GM23338 (cell line): ENCODE measurements at regions not wholly inside any gene's neighbourhood (a gene's known extent, or its start where the extent isn't known, plus 50 kb on each side); places are given as distances from the start of the nearest gene placed in this dataset.

Source experiments
- ATAC-seq: fragments of 200-7000 bp; cut with Tn5 transposase; 3 replicates; pipeline ENCODE4 v1.9.1; 2020
- DNase-seq: peaks from one replicate; pipeline ENCODE4 v3.0.0-alpha.2; 2015; ENCODE audit warnings: low spot score
- H2AFZ ChIP-seq: fragments of 200-600 bp; sonication (generic); 2 replicates; pipeline ENCODE4 v1.8.0; 2016; ENCODE audit warnings: antibody characterized with exemption, mild to moderate bottlenecking, moderate library complexity
- H3F3A ChIP-seq: fragments of 200-600 bp; sonication (generic); replicated peaks from 2 replicates; pipeline ENCODE4 v1.8.0; 2017; ENCODE audit warnings: antibody characterized with exemption, mixed run types, low read depth
- H3K27ac ChIP-seq: fragments of 200-600 bp; sonication (generic); 2 replicates; pipeline ENCODE4 v1.6.1; 2016; ENCODE audit warnings: low read depth
- H3K27me3 ChIP-seq: fragments of 200-600 bp; sonication (generic); 2 replicates; pipeline ENCODE4 v1.8.0; 2016; ENCODE audit warnings: mild to moderate bottlenecking, mixed run types, moderate library complexity; ENCODE audit not compliant: insufficient read depth
- H3K36me3 ChIP-seq: fragments of 200-600 bp; sonication (generic); 2 replicates; pipeline ENCODE4 v1.8.0; 2016; ENCODE audit warnings: mild to moderate bottlenecking; ENCODE audit not compliant: insufficient read depth
- H3K4me1 ChIP-seq: fragments of 200-600 bp; sonication (generic); 2 replicates; pipeline ENCODE4 v1.8.0; 2016; ENCODE audit warnings: mild to moderate bottlenecking, moderate library complexity; ENCODE audit not compliant: insufficient read depth
- H3K4me2 ChIP-seq: fragments of 200-600 bp; sonication (generic); 2 replicates; pipeline ENCODE4 v1.7.1; 2017; ENCODE audit warnings: mixed run types
- H3K4me3 ChIP-seq: fragments of 200-600 bp; sonication (generic); 2 replicates; pipeline ENCODE4 v1.6.1; 2016; ENCODE audit warnings: mixed run types
- H3K79me2 ChIP-seq: fragments of 200-600 bp; sonication (generic); replicated peaks from 2 replicates; pipeline ENCODE4 v1.8.0; 2017; ENCODE audit warnings: mild to moderate bottlenecking; ENCODE audit not compliant: insufficient read depth
- H3K9me2 ChIP-seq: fragments of 200-600 bp; sonication (generic); 2 replicates; pipeline ENCODE4 v1.8.0; 2017; ENCODE audit not compliant: insufficient read depth
- H4K20me1 ChIP-seq: fragments of 200-600 bp; sonication (generic); replicated peaks from 2 replicates; pipeline ENCODE4 v1.8.0; 2017; ENCODE audit warnings: mild to moderate bottlenecking; ENCODE audit not compliant: insufficient read depth
- H3K27ac Mint-ChIP-seq: 2 replicates; pipeline ENCODE4 v1.8.0; 2020; ENCODE audit warnings: inconsistent platforms, mild to moderate bottlenecking, moderate library complexity, mixed read lengths
- H3K27me3 Mint-ChIP-seq: 3 replicates; pipeline ENCODE4 v1.8.0; 2022; ENCODE audit warnings: low read depth, mild to moderate bottlenecking, moderate library complexity, mixed read lengths, inconsistent platforms; ENCODE audit not compliant: insufficient read depth, poor library complexity
- H3K36me3 Mint-ChIP-seq: 3 replicates; pipeline ENCODE4 v1.8.0; 2021; ENCODE audit warnings: low read depth, mild to moderate bottlenecking, inconsistent platforms, moderate library complexity, mixed read lengths
- H3K4me1 Mint-ChIP-seq: 3 replicates; pipeline ENCODE4 v1.8.0; 2020; ENCODE audit warnings: mild to moderate bottlenecking, inconsistent platforms, mixed read lengths
- H3K4me3 Mint-ChIP-seq: 3 replicates; pipeline ENCODE4 v1.8.0; 2021; ENCODE audit warnings: moderate library complexity, mild to moderate bottlenecking, inconsistent platforms, mixed read lengths
- H3K9me3 Mint-ChIP-seq: 3 replicates; pipeline ENCODE4 v1.8.0; 2020; ENCODE audit warnings: moderate library complexity, mild to moderate bottlenecking, inconsistent platforms, mixed read lengths
- EZH2 ChIP-seq: fragments of 200-600 bp; sonication (generic); IDR thresholded peaks from one replicate; pipeline ENCODE4 v1.8.0; 2017; ENCODE audit warnings: antibody characterized with exemption, mild to moderate bottlenecking, low read depth; ENCODE audit not compliant: unreplicated experiment
- JUNB ChIP-seq: IDR thresholded peaks from one replicate; pipeline ENCODE4 v1.6.1; 2016; ENCODE audit warnings: antibody characterized with exemption; ENCODE audit not compliant: unreplicated experiment
- NANOG ChIP-seq: IDR thresholded peaks from 2 replicates; pipeline ENCODE4 v1.6.1; 2016; ENCODE audit warnings: antibody characterized with exemption, borderline replicate concordance
- POLR2AphosphoS5 ChIP-seq: IDR thresholded peaks from 2 replicates; pipeline ENCODE4 v1.6.1; 2016; ENCODE audit warnings: antibody characterized with exemption, low read depth
- STAT1 ChIP-seq: IDR thresholded peaks from one replicate; pipeline ENCODE4 v1.6.1; 2016; ENCODE audit warnings: antibody characterized with exemption; ENCODE audit not compliant: unreplicated experiment
- ZNF114 ChIP-seq: fragments of 250-450 bp; sonication (Bioruptor Pico); IDR thresholded peaks from 2 replicates; pipeline ENCODE4 v1.5.0; 2020; ENCODE audit warnings: mild to moderate bottlenecking, moderate library complexity
- ZNF331 ChIP-seq: fragments of 250-450 bp; sonication (Bioruptor Pico); IDR thresholded peaks from 2 replicates; pipeline ENCODE4 v1.5.0; 2020; ENCODE audit warnings: low read depth, mild to moderate bottlenecking, moderate library complexity
- TF ChIP-seq, protein P1 (sequence below), 2 experiments: fragments of 200-600 bp in 1 of 2; sonication (generic) in 1 of 2; conservative IDR thresholded peaks; 2 replicates each; pipeline versions ENCODE4 v1.5.1 to v1.6.1; 2016 to 2017; ENCODE audit warnings: antibody characterized with exemption in 2 of 2, low read depth in 2 of 2, mild to moderate bottlenecking in 2 of 2, moderate library complexity in 1 of 2
- TF ChIP-seq, protein P2 (sequence below): IDR thresholded peaks from one replicate; pipeline ENCODE4 v1.6.1; 2018; ENCODE audit warnings: antibody characterized with exemption; ENCODE audit not compliant: unreplicated experiment

DNA sequence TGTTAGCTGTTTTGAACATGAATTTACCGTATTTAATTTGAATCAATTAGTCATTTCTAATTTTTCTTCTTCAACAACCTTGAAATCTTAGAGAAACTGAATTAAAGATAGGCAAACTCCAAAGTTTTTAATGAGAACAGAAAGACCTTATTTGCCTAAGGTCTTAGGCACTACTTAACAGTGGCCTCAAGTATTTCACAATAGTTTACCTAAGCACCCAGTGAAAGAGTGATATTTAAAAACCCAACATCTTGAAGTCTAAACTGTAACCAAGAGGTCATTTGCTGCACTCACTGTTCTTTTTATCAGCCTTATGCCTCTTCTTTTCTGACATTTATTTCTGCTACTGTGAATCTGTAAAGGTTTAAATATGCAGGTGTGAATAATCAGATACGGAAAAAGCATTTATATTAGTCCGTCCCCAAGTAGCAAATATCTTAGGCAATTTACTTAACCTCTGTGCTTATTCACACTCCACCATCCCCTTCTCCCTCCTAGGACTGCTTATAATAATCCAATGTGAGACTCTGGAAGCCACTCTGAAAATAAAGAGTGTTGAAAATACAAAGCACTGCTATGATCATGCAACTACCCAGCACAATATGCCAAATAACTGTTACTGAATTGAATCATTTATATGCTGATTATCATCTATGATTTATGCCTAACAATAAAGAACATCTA, 105.7 kb downstream of the ELAPOR2 start (continued):
- TF ChIP-seq, protein P1, sequence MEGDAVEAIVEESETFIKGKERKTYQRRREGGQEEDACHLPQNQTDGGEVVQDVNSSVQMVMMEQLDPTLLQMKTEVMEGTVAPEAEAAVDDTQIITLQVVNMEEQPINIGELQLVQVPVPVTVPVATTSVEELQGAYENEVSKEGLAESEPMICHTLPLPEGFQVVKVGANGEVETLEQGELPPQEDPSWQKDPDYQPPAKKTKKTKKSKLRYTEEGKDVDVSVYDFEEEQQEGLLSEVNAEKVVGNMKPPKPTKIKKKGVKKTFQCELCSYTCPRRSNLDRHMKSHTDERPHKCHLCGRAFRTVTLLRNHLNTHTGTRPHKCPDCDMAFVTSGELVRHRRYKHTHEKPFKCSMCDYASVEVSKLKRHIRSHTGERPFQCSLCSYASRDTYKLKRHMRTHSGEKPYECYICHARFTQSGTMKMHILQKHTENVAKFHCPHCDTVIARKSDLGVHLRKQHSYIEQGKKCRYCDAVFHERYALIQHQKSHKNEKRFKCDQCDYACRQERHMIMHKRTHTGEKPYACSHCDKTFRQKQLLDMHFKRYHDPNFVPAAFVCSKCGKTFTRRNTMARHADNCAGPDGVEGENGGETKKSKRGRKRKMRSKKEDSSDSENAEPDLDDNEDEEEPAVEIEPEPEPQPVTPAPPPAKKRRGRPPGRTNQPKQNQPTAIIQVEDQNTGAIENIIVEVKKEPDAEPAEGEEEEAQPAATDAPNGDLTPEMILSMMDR (conservative IDR thresholded peaks at IDR 0.05; ENCODE audit: low read depth in 2 of 2): no peak
- TF ChIP-seq STAT1 (no peak), ZNF331 (CRISPR knock-in tag) (no peak), EZH2 (no peak), ZNF114 (CRISPR knock-in tag) (no peak)
- TF ChIP-seq, protein P2, sequence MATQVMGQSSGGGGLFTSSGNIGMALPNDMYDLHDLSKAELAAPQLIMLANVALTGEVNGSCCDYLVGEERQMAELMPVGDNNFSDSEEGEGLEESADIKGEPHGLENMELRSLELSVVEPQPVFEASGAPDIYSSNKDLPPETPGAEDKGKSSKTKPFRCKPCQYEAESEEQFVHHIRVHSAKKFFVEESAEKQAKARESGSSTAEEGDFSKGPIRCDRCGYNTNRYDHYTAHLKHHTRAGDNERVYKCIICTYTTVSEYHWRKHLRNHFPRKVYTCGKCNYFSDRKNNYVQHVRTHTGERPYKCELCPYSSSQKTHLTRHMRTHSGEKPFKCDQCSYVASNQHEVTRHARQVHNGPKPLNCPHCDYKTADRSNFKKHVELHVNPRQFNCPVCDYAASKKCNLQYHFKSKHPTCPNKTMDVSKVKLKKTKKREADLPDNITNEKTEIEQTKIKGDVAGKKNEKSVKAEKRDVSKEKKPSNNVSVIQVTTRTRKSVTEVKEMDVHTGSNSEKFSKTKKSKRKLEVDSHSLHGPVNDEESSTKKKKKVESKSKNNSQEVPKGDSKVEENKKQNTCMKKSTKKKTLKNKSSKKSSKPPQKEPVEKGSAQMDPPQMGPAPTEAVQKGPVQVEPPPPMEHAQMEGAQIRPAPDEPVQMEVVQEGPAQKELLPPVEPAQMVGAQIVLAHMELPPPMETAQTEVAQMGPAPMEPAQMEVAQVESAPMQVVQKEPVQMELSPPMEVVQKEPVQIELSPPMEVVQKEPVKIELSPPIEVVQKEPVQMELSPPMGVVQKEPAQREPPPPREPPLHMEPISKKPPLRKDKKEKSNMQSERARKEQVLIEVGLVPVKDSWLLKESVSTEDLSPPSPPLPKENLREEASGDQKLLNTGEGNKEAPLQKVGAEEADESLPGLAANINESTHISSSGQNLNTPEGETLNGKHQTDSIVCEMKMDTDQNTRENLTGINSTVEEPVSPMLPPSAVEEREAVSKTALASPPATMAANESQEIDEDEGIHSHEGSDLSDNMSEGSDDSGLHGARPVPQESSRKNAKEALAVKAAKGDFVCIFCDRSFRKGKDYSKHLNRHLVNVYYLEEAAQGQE: no peak

DNA sequence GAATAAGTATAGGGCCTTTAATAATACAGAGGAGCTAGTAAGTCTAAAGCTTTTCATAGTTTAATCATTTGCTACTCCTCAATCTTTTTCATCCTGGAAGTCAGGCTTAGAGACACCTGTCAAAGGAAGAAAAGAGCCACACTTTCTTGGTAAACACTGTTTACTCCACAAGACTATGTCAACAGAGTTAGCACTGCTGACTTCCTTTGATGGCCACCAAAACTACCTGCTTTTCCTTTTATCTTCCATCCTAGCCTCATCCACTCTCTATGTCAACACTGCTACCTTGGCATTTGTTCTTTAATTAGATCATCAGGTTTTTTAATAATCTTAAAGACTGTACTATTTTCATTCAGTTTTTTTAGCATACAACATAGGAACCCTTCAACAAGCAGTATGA, 106.2 kb downstream of the ELAPOR2 start:
- Histone ChIP-seq H3K27me3 (no peaks in the 10 kb centered on the region), H3K4me2 (no peak overlapping the region), H3K27ac (no peak overlapping the region), H3K79me2 (peaks cover 48% of the 10 kb centered on the region), H3K4me3 (no peak overlapping the region), H3K36me3 (no peaks in the 10 kb centered on the region), H3K9me2 (no peaks in the 10 kb centered on the region), H3K4me1 (peaks cover 21% of the 10 kb centered on the region), H2AFZ (no peak overlapping the region), H4K20me1 (no peaks in the 10 kb centered on the region; the same call in 1 of the 2 replicates), H3F3A (no peaks in the 10 kb centered on the region)
- Mint-ChIP-seq H3K4me3 (no peak overlapping the region), H3K27me3 (no peaks in the 10 kb centered on the region), H3K4me1 (peaks cover 25% of the 10 kb centered on the region), H3K9me3 (no peaks in the 10 kb centered on the region), H3K36me3 (no peaks in the 10 kb centered on the region), H3K27ac (no peak overlapping the region)
- ATAC-seq (no peak), DNase-seq (no peak)
- TF ChIP-seq ZNF114 (CRISPR knock-in tag) (no peak), ZNF331 (CRISPR knock-in tag) (no peak), POLR2AphosphoS5 (no peak), NANOG (no peak), EZH2 (no peak), JUNB (no peak)
- TF ChIP-seq, protein P2: no peak
